Pons (tissue), 1 donor: ENCODE measurements at regions not wholly inside any gene's neighbourhood (a gene's known extent, or its start where the extent isn't known, plus 50 kb on each side); places are given as distances from the start of the nearest gene placed in this dataset.
"Not testable (repeated sequence)": the region's sequence is repeated elsewhere in the genome, so short reads cannot be mapped to it uniquely, and the experiment has no call there.

Experiments
- DNase-seq: peaks from one replicate; pipeline ENCODE4 v3.0.0-alpha.2; 2016; ENCODE audit warnings: low spot score

GRCh38 chr1:38210895-38211177, 164.2 kb upstream of the POU3F1 start:
- no peak for DNase-seq

GRCh38 chr1:38210021-38210894, 163.7 kb upstream of the POU3F1 start:
- DNase-seq = no peak

GRCh38 chr1:38208716-38209632, 162.4 kb upstream of the POU3F1 start:
- DNase-seq = no peak

GRCh38 chr1:38207906-38208305, 161.3 kb upstream of the POU3F1 start:
- DNase-seq = no peak

DNA sequence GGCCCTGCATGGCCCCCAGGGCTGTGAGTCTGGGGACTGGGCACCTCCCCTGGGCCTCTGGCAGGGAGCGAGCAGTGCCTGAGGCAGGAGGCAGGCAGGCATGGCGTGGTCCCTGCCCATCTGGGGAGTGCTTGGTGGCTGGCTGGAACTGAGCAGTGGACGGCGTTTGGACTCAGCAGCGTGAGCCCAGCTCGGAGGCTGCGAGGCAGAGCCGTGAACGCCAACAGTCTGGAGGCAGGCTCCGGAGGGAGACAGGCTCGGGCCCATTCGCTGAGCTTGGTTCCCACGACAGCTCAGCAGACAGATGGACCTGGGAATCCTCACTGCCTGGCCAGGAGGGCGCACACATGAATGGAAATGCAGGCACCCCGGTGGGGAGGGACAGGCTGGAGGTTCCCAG, 160.7 kb upstream of the POU3F1 start:
- DNase-seq = no peak

DNA sequence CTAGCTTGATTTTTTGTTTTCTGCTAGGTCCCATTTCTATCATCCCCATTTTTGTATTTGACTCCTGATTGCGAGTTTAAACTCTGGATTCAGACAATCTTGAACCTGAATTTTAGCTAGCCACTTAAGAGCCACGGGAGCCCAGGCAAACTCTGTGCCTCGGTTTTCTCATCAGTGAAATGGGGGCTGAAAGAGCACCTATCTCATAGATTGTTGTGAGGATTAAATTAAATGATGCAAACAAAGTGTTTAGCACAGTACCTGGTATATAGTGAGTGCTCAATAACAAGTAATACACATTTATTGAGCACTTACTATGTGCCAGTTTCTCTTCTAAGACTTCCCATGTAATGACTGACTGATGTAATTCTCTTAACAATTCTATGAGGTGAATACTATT, 158.1 kb upstream of the POU3F1 start:
- DNase-seq = no peak

DNA sequence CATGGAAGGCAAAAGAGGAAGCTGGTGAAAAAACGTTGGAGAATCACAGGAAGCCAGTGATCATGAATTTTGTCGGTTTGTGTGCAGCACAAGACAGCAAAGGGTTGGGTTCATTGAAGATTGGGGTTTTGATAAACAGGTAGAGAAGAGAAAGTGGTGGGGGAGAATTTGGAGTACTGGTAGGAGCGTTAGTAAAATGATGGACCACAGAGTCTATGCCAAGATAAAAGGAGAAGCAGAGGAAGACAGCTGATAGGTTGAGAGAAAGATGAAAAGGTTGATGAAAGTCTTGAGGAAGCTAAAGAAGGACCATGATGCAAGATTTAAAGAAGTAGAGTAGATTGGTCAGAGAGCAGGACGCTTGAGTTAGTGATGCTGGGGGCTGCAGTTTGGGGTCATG, 156.8 kb upstream of the POU3F1 start:
- no peak for DNase-seq

- no peak for DNase-seq
Measured at GRCh38 chr1:38201431-38201830, 154.8 kb upstream of the POU3F1 start.

DNA sequence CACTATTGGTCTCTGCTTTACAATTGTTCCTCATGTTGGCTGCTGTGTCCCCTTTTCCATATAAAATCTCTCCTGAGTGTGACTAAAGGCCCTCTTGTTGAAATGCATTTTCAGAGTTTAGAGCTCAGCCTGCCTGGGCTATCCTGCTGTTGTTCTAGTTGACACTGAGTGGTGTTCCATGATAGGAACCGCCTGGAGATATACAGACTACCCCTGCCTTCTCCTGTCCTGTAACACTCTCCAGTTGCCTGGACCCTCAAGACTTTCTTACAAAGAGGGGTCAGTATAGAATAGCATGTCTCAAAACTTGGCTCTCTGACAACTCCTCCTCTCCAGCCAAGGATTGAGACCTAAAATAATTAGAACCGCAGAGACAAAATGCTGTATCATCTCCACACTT, 152.0 kb upstream of the POU3F1 start:
- no peak for DNase-seq

GRCh38 chr1:38198099-38198498, 151.5 kb upstream of the POU3F1 start:
- DNase-seq = no peak

GRCh38 chr1:38197312-38198061, 150.9 kb upstream of the POU3F1 start:
- DNase-seq = no peak

DNA sequence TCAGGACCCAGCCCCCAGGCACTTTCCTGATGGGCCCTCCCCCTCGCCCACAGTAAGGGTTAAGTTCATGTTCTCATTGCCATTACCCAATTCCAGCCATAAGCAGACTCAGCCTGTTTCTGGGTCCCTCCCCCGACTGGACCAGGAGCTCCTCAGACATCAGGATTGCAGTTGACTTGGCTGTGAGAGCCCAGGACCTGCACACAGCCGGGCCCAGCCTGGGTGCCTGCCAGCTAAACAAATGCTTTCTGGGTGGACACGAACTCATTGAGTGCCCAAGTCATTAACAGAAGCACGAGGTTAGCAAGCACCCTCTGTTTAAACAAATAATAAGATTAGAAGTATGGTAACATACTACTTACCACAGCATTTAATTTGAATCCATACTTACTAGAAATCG, 147.9 kb upstream of the POU3F1 start:
- DNase-seq = no peak

DNA sequence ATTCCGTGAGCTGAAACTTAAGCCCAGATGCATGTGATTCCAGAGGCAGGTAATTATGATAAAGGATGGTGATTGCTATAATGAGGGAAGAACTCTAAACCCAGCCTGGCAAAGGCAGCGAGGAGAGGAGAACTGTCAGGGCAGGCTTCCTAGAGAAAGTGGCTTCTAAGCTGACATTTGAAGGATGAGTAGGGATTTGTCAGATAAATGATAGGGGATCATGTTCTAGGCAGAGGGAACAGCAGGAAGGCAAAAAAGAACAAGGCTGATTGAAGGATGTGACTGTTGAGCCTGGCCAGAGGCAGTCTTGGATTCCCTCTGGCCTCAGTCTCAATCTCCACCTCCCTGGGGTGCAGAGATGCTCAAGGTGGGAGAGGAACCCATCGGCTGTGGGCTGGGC, 146.4 kb upstream of the POU3F1 start:
- no peak for DNase-seq

GRCh38 chr1:38191461-38191860, 144.9 kb upstream of the POU3F1 start:
- no peak for DNase-seq

DNA sequence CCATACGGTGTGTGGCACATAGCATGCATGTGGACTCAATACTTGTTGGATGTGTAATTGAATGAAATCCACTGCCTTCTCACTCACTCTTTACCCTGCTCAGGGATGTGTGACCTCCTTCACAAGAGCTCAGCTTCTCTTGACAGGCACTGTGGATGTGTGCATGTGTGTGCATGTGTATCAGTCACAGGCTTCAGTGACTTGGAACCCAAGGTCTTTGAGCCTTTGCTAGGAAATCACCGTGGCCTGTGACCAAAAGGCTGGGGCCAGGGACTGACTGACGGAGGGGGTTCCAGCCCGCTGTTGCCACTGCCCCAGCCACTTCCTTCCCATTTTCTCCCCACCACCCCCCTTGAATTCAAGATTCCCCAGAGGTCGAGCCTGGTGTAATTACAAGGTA, 144.4 kb upstream of the POU3F1 start:
- no peak for DNase-seq

DNA sequence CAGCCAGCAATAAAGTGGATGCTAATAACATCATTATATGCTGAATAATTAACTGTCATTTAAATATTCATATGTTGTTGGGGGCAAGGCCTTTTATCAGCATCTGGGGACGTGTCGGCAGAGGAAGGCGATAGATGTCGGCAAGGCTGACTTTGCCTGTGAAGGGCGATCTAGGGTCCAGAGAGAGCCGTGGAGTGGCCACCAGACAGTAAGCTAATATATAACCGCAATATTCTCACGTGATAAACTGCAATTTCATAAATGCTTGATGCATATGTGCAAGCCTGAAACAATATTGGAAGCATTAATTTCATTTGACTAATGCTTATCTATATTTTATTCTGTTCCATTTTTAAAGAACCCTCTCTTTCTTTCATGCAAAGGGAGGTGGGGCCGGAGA, 141.0 kb upstream of the POU3F1 start:
- DNase-seq = no peak

DNA sequence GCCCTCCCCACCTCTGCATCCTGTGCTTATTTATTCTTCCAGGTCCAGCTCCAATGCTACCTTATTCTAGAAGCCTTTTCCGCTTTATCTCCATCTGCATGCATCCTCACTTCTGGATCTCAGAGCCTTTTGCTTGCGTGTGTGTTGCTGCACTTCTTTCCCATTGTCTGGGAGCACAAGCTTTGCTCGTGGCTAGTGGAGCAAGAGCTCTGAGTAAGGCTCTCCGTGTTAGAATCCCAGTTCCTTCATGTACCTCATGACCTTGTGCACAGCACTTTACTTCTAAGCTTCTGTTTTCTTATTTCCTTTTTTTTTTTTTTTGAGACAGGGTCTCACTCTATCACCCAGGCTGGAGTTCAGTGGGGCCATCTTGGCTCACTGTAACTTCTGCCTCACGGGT, 140.0 kb upstream of the POU3F1 start:
- DNase-seq = no peak

- no peak for DNase-seq
Measured at GRCh38 chr1:38185913-38186312, 139.3 kb upstream of the POU3F1 start.

DNA sequence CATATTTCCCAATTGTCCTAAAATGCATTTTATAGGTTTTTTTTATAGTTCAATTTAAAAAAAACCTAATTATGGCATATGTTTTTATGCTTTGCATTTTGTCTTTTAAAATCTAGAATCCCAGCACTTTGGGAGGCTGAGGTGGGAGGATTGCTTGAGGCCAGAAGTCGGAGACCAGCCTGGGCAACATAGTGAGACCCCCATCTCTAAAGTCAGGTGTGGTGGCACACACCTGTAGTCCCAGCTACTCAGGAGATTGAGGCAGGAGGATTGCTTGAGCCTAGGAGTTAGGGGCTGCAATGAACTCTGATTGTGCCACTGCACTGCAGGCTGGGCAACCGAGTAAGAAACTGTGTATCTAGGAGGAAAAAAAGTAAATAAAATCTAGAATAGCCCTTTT, 137.2 kb upstream of the POU3F1 start:
- no peak for DNase-seq

- DNase-seq = no peak
Measured at GRCh38 chr1:38183096-38183495, 136.5 kb upstream of the POU3F1 start.

DNA sequence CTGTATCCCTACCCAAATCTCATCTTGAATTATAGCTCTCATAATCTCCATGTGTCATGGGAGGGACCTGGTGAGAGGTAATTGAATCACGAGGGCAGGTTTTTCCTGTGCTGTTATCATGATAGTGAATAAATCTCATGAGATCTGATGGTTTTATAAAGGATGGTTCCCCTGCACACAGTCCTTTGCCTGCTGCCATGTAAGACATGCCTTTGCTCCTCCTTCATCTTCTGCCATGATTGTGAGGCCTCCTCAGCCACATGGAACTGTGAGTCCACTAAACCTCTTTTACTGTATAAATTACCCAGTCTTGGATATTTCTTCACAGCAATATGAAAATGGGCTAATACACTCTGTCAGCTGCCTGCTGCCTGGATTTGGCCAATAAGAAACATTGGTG, 133.8 kb upstream of the POU3F1 start:
- DNase-seq = not testable (repeated sequence)

- DNase-seq = no peak
Measured at GRCh38 chr1:38179483-38179882, 132.9 kb upstream of the POU3F1 start.

DNA sequence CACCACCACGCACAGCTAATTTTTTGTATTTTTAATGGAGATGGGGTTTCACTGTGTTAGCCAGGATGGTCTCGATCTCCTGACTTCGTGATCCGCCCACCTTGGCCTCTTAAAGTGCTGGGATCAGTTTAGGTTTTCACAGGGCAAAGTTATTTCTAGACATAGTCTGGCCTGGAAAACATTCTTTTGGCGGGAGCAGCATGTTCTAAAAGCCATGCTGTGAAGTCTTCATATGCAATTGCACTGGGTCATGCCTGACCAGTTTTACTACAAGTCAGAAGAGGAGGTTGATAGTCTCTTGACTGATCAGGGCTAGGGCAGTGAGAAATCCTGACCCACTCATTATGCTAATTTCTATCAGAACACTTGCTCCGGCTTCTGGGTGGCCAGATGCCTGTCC, 131.6 kb upstream of the POU3F1 start:
- no peak for DNase-seq
